GM19467 (cell line): ENCODE measurements at regions not wholly inside any gene's neighbourhood (a gene's known extent, or its start where the extent isn't known, plus 50 kb on each side); places are given as distances from the start of the nearest gene placed in this dataset.
"Not testable (repeated sequence)": the region's sequence is repeated elsewhere in the genome, so short reads cannot be mapped to it uniquely, and the experiment has no call there.

Source experiments
- ATAC-seq: cut with Tn5 transposase; IDR thresholded peaks from one replicate; pipeline ENCODE4 v1.9.1; 2021; ENCODE audit warnings: mild to moderate bottlenecking, moderate library complexity; ENCODE audit not compliant: unreplicated experiment

DNA sequence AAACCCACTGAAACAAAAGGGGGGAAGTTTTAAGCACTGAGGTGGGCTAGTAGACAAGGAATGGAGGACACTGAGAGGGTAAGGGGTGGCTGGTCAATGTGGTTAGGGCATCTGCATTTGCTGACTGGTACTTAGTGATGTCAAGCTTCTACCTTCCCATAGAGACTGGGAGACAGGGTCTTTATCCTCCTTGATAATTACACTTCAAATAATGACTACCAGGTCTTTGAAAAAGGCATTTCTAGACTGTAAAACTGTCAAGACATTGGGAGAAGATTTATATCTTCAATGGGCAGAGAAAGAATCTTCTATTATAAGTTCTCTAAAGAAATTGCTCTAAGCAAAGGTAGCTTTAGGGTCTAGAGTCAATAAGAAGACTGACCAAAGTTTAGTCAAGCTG lies 1490.8 kb upstream of the PCDH20 start:
- ATAC-seq: no peak

DNA sequence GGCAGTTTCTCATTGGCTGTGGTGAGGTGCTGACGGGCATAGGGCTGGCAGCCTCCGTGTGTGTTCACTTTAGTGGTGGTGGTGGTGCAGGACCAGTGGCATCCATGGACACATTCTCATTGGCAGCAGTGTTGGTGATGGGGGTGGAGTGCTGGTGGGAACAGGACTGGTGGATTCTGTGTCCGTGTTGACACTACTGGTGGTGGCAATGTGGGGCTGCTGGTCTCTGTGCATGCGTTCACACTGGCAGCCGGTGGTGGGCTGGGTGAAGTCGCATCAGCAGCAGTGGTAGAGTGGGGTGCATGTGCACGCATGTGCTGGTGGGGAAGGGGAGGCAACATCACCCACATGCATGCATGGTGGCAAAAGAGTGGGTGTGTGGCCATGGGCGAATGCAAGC lies 1471.4 kb upstream of the PCDH20 start:
- ATAC-seq: no peak

DNA sequence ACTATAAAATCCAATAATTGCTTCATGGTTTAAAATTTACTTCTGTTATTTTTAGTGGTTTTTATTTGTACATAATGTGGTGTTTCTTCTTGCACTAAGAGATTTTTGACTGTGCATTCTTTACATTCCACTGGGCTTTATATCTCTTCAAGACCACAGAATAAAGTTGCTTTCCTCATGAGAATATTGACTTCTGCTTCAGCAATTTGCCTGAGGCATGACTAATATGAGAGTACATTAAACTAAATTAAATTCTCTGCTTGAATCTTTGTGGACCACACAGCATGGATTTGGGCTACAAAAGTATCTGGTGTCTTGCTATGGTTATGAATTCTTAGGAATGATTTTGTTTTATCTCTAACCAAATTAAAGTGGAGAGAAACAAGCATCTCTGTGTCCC lies 1463.4 kb upstream of the PCDH20 start:
- no peak for ATAC-seq

DNA sequence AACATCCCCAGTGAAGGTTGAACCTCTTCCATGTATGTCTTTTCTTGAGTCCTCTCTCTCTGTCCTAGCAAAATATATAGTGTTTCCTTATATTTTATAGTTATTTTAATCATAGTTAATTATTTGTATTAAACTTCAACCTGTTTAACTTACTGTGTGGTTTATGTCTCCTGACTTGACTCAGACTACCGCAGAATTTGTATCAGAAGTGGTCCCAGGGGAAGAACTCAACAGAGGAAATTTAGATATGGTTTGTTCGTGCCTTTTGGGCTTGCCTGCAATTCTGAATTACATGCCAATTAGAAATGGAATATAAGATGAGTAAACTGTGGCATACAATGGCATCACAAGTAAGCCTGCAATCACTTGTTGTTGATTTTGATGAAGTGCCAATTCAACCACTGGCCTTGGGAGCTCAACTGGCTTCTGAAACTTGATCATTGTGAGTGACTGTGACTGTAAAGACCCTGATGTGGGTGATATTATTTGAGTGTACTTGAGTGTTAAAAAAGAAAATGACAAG lies 1459.5 kb upstream of the PCDH20 start:
- ATAC-seq: no peak

DNA sequence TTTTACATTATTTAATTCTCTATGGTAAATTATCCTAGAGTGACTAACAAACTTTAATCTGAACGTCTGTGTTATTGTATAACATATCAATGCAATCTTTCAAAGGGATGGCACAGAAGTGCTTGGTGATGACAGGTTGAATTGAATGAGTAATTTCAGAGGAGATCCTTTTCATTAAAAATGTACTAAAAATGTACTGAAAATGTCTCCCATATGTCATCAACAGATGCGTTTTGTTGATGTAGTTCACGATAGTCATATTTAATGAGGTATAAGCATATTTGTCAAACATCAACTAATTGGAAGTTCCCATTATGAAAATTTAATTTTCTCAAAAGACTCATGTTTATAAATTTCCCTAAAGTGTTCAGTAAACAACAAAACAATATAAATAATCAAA lies 1434.7 kb upstream of the PCDH20 start:
- ATAC-seq: no peak

DNA sequence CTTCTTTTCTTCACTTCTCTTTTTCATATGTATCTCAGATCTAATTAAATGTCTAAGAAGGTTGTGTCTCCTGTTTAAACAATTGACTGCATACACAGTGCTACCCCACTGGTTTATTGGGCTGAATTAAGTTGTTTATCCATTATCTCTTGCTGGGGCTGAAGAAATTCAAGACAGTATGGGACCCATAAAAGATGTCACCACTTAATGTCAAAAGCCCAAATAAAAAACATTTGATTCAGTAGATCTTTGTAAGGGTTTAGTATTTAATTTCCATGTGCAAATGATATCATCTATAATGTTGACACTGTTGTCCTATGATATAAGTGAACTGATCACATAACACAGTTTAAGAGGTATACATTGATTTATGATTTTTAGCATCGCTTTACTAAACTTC lies 1431.9 kb upstream of the PCDH20 start:
- ATAC-seq: no peak

DNA sequence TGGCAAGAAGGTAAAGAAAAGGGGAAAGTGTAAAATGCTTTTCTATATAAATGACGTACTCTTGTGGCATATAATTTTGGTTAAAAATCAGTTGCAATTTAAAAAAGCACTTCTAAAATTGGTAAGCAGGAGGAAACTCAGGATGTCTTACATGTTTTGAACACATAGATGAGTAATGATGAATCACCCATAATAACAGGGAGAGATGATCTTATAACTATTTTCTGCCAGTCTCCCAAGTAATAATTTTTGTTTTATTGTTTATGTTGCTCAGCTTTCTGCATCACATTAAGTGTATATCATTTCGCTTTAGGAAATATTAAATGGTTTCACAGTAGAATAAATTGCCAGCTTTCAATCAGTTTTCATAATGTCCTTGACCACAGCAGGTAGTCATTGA lies 1430.7 kb upstream of the PCDH20 start:
- no peak for ATAC-seq

DNA sequence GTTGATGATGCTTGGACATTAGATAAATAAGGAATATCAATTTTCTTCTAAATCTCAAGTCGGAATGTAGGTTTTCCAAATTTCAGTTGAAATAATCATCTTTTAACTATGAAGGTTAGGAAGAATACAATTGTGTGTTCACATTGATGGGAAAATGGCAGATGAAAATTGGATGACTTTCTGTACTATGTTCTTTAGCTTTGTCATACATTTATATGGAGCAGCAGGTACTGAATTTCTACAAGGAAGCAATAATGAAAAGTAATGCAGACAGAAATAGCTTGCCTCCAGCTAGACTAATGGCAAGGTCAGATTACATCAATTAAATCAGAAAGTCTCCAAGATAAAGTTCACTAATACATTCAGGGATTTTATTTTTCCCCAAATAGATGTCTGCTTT lies 1423.7 kb upstream of the PCDH20 start:
- ATAC-seq: no peak

DNA sequence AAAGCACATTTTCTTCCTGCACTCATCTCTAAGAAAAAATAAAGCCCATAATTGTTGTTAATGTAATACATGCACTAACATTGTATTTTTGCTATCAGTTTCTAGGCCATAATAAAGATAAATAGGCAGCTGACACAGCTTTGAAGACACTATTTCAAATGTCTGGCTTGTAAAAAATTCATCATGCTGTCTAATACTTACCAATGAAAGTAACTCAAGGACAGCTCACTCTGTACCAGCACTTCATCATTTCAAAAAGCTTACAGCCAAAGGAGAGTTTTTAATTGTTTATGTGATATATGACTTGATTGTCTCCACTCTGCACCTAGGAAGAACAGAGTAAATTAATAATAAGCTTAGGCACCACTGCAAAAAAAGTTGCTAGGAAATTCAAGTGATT lies 1423.3 kb upstream of the PCDH20 start:
- ATAC-seq: no peak

DNA sequence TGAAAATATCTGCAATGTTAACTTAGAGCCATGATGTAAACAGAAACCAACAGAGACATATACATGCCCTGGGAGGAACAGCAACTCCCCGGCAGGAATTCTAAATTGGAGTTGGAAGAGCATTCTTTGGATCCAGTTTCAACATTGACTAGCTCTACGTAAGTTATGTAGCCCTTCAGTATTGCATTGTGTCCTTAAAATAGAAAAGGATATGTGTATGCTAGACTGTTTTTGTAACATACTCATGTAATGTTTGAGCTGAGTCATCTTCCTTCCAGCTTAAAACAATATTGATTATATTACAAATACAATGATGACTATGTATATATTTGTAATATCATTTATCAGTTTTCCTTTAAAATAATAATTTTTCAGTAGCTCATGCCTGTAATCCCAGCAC lies 1422.2 kb upstream of the PCDH20 start:
- no peak for ATAC-seq

DNA sequence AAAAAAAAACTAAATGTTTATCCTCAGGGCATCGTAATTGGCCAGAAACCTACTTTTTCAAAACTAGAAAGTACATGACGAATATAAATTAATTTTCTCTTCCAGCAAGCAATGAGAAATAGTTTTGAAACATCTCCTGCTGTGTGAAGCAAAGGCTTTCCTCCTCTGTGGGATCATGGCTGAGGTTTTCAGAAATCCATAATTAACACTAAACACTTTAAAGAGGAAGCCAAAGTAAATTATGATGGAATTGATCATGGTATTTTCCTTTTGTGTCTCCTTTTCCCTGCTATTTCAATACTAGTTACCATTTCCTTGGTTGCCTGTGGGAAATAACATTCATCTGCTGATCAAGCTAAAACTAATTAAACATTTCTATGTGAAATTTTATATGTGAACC lies 1413.8 kb upstream of the PCDH20 start:
- ATAC-seq: no peak

DNA sequence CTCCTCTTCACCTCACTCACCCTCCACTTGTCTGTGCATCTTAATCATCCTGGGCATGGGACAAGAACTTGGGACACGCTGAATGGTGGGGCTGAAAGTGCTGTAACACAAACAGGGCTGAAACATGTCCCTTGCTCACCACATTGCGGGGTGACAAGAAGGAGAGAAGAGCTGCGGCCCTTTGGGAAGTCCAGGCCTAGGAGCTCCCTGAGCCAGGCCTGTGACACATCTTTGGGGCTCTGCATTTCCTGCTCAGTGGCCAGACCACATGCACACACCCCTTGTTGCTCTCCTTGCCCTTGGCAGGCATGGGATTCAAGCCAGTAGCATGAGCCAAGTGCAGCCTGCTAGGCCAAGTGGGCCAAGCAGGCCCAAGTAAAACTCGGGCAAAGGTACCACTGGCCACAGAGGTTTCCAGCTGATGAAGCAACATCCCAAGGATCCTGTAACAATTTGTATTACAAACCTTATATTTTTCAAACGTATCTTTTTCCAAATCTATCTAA lies 1384.3 kb upstream of the PCDH20 start:
- ATAC-seq: no peak

DNA sequence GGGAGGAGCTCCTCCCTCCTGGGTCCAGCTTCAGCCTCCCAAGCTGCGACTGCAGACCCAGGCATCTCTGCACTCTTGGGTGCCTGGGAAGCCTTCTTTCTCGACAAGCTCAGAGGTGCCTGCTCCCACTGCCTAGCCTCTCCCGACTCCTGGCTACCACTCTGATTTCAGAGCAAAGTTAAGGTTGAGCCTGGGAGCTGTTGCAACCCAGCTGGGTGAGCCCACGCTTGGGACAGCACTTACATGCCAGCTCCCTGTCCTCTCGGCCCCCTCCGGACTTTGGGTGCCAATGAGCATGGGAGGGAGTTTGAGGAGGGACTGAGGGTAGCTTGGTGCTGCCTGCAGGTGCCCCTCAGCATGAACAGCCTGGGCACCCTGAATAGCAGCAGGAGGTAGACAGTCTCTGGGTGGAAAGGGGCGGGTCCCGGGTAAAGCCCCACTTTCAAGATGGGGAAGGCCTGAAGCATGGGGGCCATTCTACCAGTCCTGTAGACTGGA lies 1383.4 kb upstream of the PCDH20 start:
- no peak for ATAC-seq

DNA sequence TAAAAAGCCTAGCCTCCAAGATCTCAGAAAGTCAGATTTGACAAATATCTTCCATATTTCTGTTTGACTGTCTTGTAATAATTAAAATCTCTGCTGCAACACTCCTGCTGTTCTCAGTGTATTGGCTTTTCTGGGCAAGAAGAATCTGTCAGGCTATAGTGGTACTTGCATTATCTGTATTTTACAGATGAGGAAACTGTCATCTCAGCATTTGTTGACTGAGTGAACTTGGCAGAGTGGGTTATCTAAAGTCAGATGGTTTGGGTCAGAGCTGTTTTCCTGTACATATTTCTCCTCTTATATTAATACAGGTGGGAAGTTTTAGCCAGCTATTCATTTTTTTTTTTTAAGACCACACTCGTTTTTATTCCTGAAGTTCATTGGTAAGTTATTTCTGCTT lies 1378.2 kb upstream of the PCDH20 start:
- no peak for ATAC-seq

DNA sequence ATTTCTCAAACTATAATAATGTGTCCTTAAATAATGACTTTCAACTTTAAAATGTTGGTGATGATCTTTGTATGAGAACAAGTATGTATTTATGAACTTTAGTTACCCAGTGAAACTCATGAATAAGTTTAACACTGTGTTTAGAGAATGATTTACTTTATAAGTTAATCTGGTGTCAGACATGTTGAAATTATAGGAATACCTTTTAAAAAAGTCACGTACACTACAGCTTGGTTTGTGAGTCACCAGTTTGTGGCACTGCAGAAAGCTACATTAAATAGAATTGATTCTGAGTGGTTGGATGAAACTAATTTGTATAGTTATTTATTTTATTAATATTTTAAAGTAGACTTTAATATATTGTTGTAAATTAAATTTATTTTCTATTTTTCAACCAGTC lies 1366.2 kb upstream of the PCDH20 start:
- ATAC-seq: no peak

DNA sequence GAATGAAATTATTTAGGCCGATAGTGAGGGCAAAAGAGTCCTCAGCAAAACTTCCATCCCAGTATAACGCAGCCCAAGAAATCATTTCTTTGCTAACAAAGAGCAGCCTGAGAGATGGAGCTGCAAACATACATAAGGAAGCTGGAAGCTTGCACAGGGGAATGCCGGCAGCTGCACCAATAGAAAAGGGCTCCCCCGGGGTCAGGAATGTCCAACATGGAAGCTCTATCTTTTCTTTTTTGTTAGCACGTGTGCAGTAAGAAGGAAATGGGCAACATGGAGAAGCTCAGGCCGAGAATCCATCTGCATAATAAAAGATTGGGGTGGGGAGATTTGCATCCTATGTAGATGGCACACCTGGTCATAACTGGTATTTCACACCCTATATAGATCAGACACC lies 1363.5 kb upstream of the PCDH20 start:
- no peak for ATAC-seq

DNA sequence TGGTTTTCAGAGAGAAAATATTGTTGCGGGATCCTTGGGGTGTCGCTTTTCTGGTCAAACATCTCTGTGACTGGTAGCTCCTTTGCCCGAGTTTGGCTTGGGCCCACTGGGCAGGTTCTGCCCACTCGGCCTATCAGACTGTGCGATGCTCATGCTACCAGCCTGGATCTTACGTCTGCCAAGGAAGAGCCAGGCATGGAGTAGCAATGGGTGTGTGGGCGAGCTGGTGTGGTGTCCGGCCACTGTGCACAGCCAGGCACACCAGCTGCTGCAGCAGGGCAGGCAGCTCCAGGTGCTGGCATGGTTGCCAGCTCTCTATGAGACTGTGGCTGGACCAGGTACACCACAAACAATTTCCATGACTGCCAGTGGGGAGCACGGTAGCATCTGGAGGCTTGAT lies 1351.8 kb upstream of the PCDH20 start:
- ATAC-seq: no peak

DNA sequence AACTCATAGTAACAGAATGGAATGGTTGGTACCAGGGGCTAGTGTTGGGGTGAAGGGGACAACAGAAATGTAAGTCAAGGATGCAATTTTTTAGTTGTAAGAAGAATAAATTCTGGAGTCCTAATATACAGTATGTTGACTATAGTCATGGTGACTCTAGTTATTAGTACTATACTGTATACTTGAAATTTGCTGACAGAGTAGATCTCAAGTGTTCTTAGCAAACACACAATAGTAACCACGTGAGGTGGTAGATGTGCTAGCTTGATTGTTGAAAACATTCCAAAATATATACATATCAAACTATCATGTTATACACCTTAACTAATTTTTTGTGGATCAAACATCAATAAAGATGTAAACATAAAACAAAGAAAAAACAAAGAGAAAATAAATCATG lies 1345.1 kb upstream of the PCDH20 start:
- no peak for ATAC-seq

DNA sequence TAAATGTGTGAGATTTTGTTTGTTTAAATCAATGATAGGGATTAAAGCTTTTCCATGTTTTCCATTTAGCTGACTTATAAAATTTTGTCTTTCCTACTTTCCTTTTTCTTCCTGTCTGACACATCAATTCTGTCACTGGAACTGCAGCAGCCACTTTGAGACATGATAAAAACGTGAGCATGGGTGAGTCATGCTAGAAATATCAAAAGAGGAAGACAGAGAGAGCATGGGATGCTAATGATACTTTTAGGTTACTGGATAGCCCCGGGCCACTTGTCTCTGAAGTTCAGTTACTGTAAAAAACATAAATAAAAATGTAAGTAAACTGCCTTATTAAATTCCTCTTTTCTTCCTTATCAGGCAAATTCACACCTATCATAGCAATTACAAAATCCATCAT lies 1332.0 kb upstream of the PCDH20 start:
- no peak for ATAC-seq

DNA sequence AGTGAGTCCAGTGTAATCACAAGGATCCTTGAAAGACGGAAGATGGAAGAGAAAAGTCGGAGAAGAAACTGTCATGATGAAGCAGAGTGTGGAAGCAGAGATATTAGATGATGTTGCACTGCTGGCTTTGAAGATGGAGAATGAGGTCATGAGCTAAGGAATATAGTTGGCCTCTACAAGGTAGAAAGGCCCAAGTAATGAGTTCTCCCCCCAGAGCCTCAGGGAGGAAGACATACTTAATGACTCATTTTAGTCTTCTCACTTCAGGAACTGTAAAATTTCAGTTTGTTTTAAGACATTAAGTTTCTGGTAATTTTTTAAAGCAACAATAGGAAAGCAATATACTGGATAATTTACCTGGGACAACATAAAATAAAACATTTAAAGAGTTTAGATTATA lies 1331.5 kb upstream of the PCDH20 start:
- no peak for ATAC-seq

DNA sequence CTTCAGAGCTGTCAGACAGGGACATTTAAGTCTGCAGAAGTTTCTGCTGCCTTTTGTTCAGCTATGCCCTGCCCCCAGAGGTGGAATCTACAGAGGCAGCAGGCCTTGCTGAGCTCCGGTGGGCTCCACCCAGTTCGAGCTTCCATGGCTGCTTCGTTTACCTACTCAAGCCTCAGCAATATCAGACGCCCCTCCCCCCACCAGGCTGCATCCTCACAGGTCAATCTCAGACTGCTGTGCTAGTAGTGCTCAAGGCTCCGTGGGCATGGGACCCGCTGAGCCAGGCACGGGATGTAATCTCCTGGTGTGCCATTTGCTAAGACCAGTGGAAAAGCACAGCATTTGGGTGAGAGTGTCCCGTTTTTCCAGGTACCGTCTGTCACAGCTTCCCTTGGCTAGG lies 1314.1 kb upstream of the PCDH20 start:
- not testable (repeated sequence) for ATAC-seq

DNA sequence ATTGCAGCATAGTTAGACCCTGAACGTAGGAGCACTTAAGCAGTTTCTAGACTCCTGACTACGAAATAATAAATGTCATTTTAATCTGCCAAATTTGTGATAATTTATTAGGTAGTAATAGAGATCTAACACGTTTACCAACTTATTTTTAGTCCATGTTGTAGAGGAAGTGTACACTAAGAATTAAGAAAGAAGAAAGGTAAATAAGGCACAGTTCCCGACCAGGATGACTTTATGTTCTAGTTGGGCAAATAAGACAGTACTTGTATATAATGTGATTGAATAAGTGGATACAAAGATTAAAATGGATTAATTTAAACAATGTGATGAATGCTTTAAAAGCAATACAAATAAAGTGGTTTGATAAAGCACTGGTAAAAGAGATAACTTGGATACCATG lies 1306.2 kb upstream of the PCDH20 start:
- no peak for ATAC-seq

DNA sequence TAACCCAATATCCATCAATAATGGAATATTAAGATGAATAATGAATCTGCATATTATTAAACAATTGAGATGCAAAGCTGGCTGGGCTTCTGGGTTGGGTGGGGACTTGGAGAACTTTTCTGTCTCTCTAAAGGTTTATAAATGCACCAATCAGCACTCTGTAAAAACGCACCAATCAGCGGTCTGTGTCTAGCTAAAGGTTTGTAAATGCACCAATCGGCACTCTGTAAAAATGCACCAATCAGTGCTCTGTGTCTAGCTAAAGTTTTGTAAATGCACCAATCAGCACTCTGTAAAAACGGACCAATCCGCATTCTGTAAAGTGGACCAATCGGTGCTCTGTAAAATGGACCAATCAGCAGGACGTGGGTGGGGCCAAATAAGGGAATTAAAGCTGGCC lies 1296.3 kb upstream of the PCDH20 start:
- ATAC-seq: not testable (repeated sequence)
